Loucy (cell line): ENCODE measurements at regions not wholly inside any gene's neighbourhood (a gene's known extent, or its start where the extent isn't known, plus 50 kb on each side); places are given as distances from the start of the nearest gene placed in this dataset.

Source experiments
- H2AFZ ChIP-seq: fragments of 200-600 bp; sonication (generic); 2 replicates; pipeline ENCODE4 v1.6.0; 2016; ENCODE audit warnings: antibody characterized with exemption, mild to moderate bottlenecking, low read length, moderate library complexity
- H3F3A ChIP-seq: fragments of 200-600 bp; 2 replicates; pipeline ENCODE4 v1.6.0; 2016; ENCODE audit warnings: antibody characterized with exemption, low read depth, mild to moderate bottlenecking
- H3K27me3 ChIP-seq: fragments of 200-600 bp; sonication (generic); 2 replicates; pipeline ENCODE4 v1.6.1; 2014; ENCODE audit warnings: low read length, mild to moderate bottlenecking; ENCODE audit not compliant: insufficient read depth, poor library complexity, severe bottlenecking
- H3K36me3 ChIP-seq: fragments of 200-600 bp; sonication (generic); 2 replicates; pipeline ENCODE4 v1.6.1; 2016; ENCODE audit warnings: low read length; ENCODE audit not compliant: insufficient read depth
- H3K4me1 ChIP-seq: fragments of 200-600 bp; sonication (generic); 2 replicates; pipeline ENCODE4 v1.5.1; 2014; ENCODE audit warnings: low read length, mild to moderate bottlenecking; ENCODE audit not compliant: insufficient read depth, poor library complexity, severe bottlenecking
- H3K4me2 ChIP-seq: fragments of 200-600 bp; sonication (generic); 2 replicates; pipeline ENCODE4 v1.6.0; 2014; ENCODE audit warnings: antibody characterized with exemption, low read length, low read depth, mild to moderate bottlenecking; ENCODE audit not compliant: poor library complexity, severe bottlenecking
- H3K4me3 ChIP-seq: fragments of 200-600 bp; sonication (generic); 2 replicates; pipeline ENCODE4 v1.5.1; 2014; ENCODE audit warnings: low read length, mild to moderate bottlenecking, mixed read lengths; ENCODE audit not compliant: poor library complexity, severe bottlenecking
- H3K79me2 ChIP-seq: fragments of 200-600 bp; sonication (generic); 2 replicates; pipeline ENCODE4 v1.6.1; 2014; ENCODE audit warnings: low read length; ENCODE audit not compliant: insufficient read depth
- H3K9ac ChIP-seq: fragments of 200-600 bp; sonication (generic); 2 replicates; pipeline ENCODE4 v1.6.0; 2014; ENCODE audit warnings: mild to moderate bottlenecking, low read depth, low read length, moderate library complexity; ENCODE audit not compliant: poor library complexity, severe bottlenecking
- H3K9me2 ChIP-seq: fragments of 200-600 bp; sonication (generic); replicated peaks from 2 replicates; pipeline ENCODE4 v1.6.1; 2016; ENCODE audit warnings: low read depth, low read length, mixed read lengths
- H3K9me3 ChIP-seq: fragments of 200-600 bp; sonication (generic); 2 replicates; pipeline ENCODE4 v1.6.1; 2014; ENCODE audit warnings: mild to moderate bottlenecking, antibody characterized with exemption, low read length, low read depth; ENCODE audit not compliant: insufficient read depth
- H4K20me1 ChIP-seq: fragments of 200-600 bp; sonication (generic); 2 replicates; pipeline ENCODE4 v1.6.0; 2014; ENCODE audit warnings: antibody characterized with exemption, low read length, mild to moderate bottlenecking; ENCODE audit not compliant: insufficient read depth, poor library complexity, severe bottlenecking
- EZH2phosphoT487 ChIP-seq: fragments of 200-600 bp; IDR thresholded peaks from 2 replicates; pipeline ENCODE4 v1.6.1; 2018; ENCODE audit warnings: antibody characterized with exemption, mild to moderate bottlenecking, moderate library complexity, borderline replicate concordance
- TF ChIP-seq, protein P1 (sequence below): fragments of 200-600 bp; sonication (generic); conservative IDR thresholded peaks from 2 replicates; pipeline ENCODE4 v1.5.1; 2014; ENCODE audit warnings: mild to moderate bottlenecking, antibody characterized with exemption, low read length

GRCh38 chrX:45320191-45320590 is 119.5 kb upstream of the DIPK2B start:
- H3K9me3 ChIP-seq, result no peaks in the 10 kb centered on the region
- no peaks in the 10 kb centered on the region for H3K27me3 ChIP-seq
- no peaks in the 10 kb centered on the region for H3K4me1 ChIP-seq
- no peak overlapping the region for H3K9ac ChIP-seq
- no peak overlapping the region for H2AFZ ChIP-seq
- H3K9me2 ChIP-seq, result no peaks in the 10 kb centered on the region
- no peak overlapping the region for H3K4me2 ChIP-seq
- no peaks in the 10 kb centered on the region for H4K20me1 ChIP-seq
- H3K4me3 ChIP-seq, result no peak overlapping the region
- no peaks in the 10 kb centered on the region for H3K36me3 ChIP-seq
- H3K79me2 ChIP-seq, result no peaks in the 10 kb centered on the region
- no peaks in the 10 kb centered on the region for H3F3A ChIP-seq
- no peak for TF ChIP-seq EZH2phosphoT487
- TF ChIP-seq, protein P1, sequence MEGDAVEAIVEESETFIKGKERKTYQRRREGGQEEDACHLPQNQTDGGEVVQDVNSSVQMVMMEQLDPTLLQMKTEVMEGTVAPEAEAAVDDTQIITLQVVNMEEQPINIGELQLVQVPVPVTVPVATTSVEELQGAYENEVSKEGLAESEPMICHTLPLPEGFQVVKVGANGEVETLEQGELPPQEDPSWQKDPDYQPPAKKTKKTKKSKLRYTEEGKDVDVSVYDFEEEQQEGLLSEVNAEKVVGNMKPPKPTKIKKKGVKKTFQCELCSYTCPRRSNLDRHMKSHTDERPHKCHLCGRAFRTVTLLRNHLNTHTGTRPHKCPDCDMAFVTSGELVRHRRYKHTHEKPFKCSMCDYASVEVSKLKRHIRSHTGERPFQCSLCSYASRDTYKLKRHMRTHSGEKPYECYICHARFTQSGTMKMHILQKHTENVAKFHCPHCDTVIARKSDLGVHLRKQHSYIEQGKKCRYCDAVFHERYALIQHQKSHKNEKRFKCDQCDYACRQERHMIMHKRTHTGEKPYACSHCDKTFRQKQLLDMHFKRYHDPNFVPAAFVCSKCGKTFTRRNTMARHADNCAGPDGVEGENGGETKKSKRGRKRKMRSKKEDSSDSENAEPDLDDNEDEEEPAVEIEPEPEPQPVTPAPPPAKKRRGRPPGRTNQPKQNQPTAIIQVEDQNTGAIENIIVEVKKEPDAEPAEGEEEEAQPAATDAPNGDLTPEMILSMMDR, result no peak

GRCh38 chrX:45309801-45310200 is 109.1 kb upstream of the DIPK2B start:
- Histone ChIP-seq H3F3A (no peaks in the 10 kb centered on the region), H4K20me1 (no peaks in the 10 kb centered on the region), H3K4me1 (no peaks in the 10 kb centered on the region), H3K9me3 (no peaks in the 10 kb centered on the region), H3K36me3 (no peaks in the 10 kb centered on the region), H3K27me3 (no peaks in the 10 kb centered on the region), H3K79me2 (no peaks in the 10 kb centered on the region), H2AFZ (no peak overlapping the region), H3K9ac (no peak overlapping the region), H3K4me3 (no peak overlapping the region), H3K4me2 (no peak overlapping the region), H3K9me2 (no peaks in the 10 kb centered on the region)
- TF ChIP-seq EZH2phosphoT487, result no peak
- TF ChIP-seq, protein P1, result no peak

DNA sequence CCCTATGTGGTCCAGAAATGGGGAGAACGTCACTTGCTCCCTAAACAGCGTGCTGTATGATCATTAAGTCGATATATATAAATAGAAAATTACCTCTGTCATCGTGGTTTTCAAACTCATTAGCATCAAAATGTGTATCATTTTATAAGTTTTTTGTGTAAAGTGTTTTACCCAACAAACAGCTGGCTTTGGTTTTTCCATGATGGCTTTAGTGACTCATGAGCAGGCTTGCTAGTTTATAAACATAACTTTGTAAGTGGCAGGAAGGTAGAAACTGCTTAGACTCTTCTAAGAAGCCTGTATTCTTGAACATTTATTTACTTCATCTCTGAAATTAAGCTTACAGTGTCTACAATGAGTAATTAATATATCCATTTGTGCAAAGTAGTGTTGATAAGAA is 108.4 kb upstream of the DIPK2B start:
- no peaks in the 10 kb centered on the region for H3K9me3 ChIP-seq
- H3K9ac ChIP-seq, result no peak overlapping the region
- no peak overlapping the region for H3K4me3 ChIP-seq
- H3K79me2 ChIP-seq, result no peaks in the 10 kb centered on the region
- H3K27me3 ChIP-seq, result no peaks in the 10 kb centered on the region
- TF ChIP-seq EZH2phosphoT487, result no peak
- TF ChIP-seq, protein P1, result no peak
- no peak overlapping the region for H3K4me2 ChIP-seq
- no peaks in the 10 kb centered on the region for H4K20me1 ChIP-seq
- no peaks in the 10 kb centered on the region for H3K9me2 ChIP-seq
- no peaks in the 10 kb centered on the region for H3K4me1 ChIP-seq
- H3F3A ChIP-seq, result no peaks in the 10 kb centered on the region
- no peak overlapping the region for H2AFZ ChIP-seq
- H3K36me3 ChIP-seq, result no peaks in the 10 kb centered on the region
